ENCODE measurements at regions not wholly inside any gene's neighbourhood (a gene's known extent, or its start where the extent isn't known, plus 50 kb on each side); places are given as distances from the start of the nearest gene placed in this dataset.

DNA sequence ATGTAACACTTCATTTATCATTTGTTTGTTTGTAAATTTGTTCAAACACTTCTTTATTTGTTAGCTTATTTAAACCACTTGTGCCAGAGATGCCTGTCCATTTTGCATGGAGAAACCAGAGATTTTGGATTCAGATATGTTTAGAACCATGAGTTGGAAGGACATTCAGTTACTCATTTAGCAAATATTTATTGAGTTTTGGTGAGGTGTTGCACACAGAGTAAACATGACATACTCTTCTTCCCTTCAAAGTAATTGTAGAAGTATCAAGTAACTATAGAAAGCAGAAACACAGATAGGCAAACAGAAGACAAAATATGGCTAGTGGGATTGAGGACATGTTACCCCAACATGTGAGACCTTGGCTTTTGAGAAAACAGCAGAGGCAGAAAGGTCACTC lies 136.8 kb upstream of the USP25 start:
- TF ChIP-seq CTCF (IDR thresholded peaks at IDR 0.05): no peak
- TF ChIP-seq ZFX (IDR thresholded peaks at IDR 0.05; ENCODE audit: borderline replicate concordance): no peak
